GM23248 (cell line): ENCODE measurements at regions not wholly inside any gene's neighbourhood (a gene's known extent, or its start where the extent isn't known, plus 50 kb on each side); places are given as distances from the start of the nearest gene placed in this dataset.

ENCODE experiments used
- DNase-seq: peaks from one replicate; pipeline ENCODE4 v3.0.0-alpha.2; 2015
- H2AFZ ChIP-seq: fragments of 200-600 bp; sonication (generic); 2 replicates; pipeline ENCODE4 v1.6.1; 2016; ENCODE audit warnings: antibody characterized with exemption
- H3F3A ChIP-seq: fragments of 200-600 bp; sonication (generic); 2 replicates; pipeline ENCODE4 v1.6.1; 2016; ENCODE audit warnings: mild to moderate bottlenecking, antibody characterized with exemption, mixed run types; ENCODE audit not compliant: insufficient read depth
- H3K27ac ChIP-seq: fragments of 200-600 bp; sonication (generic); 2 replicates; pipeline ENCODE4 v1.5.1; 2016; ENCODE audit warnings: mild to moderate bottlenecking
- H3K27me3 ChIP-seq: fragments of 200-600 bp; sonication (generic); replicated peaks from 2 replicates; pipeline ENCODE4 v1.6.1; 2016; ENCODE audit warnings: mild to moderate bottlenecking; ENCODE audit not compliant: insufficient read depth
- H3K36me3 ChIP-seq: fragments of 200-600 bp; sonication (generic); 2 replicates; pipeline ENCODE4 v1.6.1; 2016; ENCODE audit warnings: low read depth, mild to moderate bottlenecking
- H3K4me1 ChIP-seq: fragments of 200-600 bp; sonication (generic); 2 replicates; pipeline ENCODE4 v1.6.1; 2016; ENCODE audit warnings: mild to moderate bottlenecking; ENCODE audit not compliant: insufficient read depth
- H3K4me2 ChIP-seq: fragments of 200-600 bp; sonication (generic); one replicate; pipeline ENCODE4 v1.6.1; 2016; ENCODE audit warnings: mild to moderate bottlenecking; ENCODE audit not compliant: unreplicated experiment
- H3K4me3 ChIP-seq: fragments of 200-600 bp; sonication (generic); 2 replicates; pipeline ENCODE4 v1.5.1; 2016; ENCODE audit warnings: mild to moderate bottlenecking
- H3K79me2 ChIP-seq: fragments of 200-600 bp; sonication (generic); 2 replicates; pipeline ENCODE4 v1.6.1; 2016; ENCODE audit warnings: mild to moderate bottlenecking; ENCODE audit not compliant: insufficient read depth
- H3K9ac ChIP-seq: fragments of 200-600 bp; sonication (generic); 2 replicates; pipeline ENCODE4 v1.6.1; 2016; ENCODE audit warnings: mild to moderate bottlenecking
- H3K9me2 ChIP-seq: fragments of 200-600 bp; sonication (generic); 2 replicates; pipeline ENCODE4 v1.6.1; 2016; ENCODE audit warnings: mixed run types, mild to moderate bottlenecking, moderate library complexity; ENCODE audit not compliant: insufficient read depth
- H3K9me3 ChIP-seq: fragments of 200-600 bp; sonication (generic); one replicate; pipeline ENCODE4 v1.6.1; 2017; ENCODE audit warnings: low read depth
- H4K20me1 ChIP-seq: fragments of 200-600 bp; sonication (generic); 2 replicates; pipeline ENCODE4 v1.6.0; 2016; ENCODE audit not compliant: insufficient read depth
- EZH2 ChIP-seq: fragments of 200-600 bp; sonication (generic); IDR thresholded peaks from 2 replicates; pipeline ENCODE4 v1.6.1; 2018; ENCODE audit warnings: antibody characterized with exemption, mild to moderate bottlenecking; ENCODE audit not compliant: insufficient read depth, poor library complexity, severe bottlenecking
- EZH2phosphoT487 ChIP-seq: fragments of 200-600 bp; sonication (generic); IDR thresholded peaks from 2 replicates; pipeline ENCODE4 v1.6.1; 2018; ENCODE audit warnings: antibody characterized with exemption, moderate library complexity, mild to moderate bottlenecking, low read depth; ENCODE audit not compliant: insufficient read depth
- whole genome bisulfite sequencing, 2 experiments: methylation state at CpG; one replicate each; pipeline ENCODE4 v1.1.6; 2015 to 2017; ENCODE audit warnings: low lambda C conversion rate in 2 of 2, low coverage in 1 of 2; ENCODE audit errors: missing lambda C conversion rate in 2 of 2; 5-methylcytosine and 5-hydroxymethylcytosine counted together
- in situ Hi-C: fragments of 300-500 bp; cut with MboI; formaldehyde crosslinking; loops from 2 replicates; pipeline ENCODE4 v1.15.0; 2020

GRCh38 chr13:74895042-74895796 is 586.8 kb downstream of the TBC1D4 start:
- DNase-seq = no peak
- Histone ChIP-seq H3K27me3 (no peaks in the 10 kb centered on the region), H3K4me1 (no peaks in the 10 kb centered on the region), H2AFZ (no peak overlapping the region), H3K9ac (no peak overlapping the region), H3K36me3 (no peaks in the 10 kb centered on the region), H4K20me1 (no peaks in the 10 kb centered on the region), H3F3A (no peaks in the 10 kb centered on the region), H3K79me2 (no peaks in the 10 kb centered on the region), H3K4me3 (no peak overlapping the region), H3K9me3 (no peaks in the 10 kb centered on the region), H3K9me2 (no peaks in the 10 kb centered on the region; the same call in 1 of the 2 replicates), H3K27ac (no peak overlapping the region), H3K4me2 (no peak overlapping the region)
- 74 to 89% methylated on average over 1 of the region's 1 CpG for WGBS, 2 experiments
- in situ Hi-C loops = no loop called here
- no peak for TF ChIP-seq EZH2
- no peak for TF ChIP-seq EZH2phosphoT487

- WGBS, 2 experiments = 78 to 79% methylated on average over 3 of the region's 3 CpGs
- in situ Hi-C loops = no loop called here
- Histone ChIP-seq H3K4me3 (no peak overlapping the region), H3K9ac (no peak overlapping the region), H3K79me2 (no peaks in the 10 kb centered on the region), H3K9me2 (no peaks in the 10 kb centered on the region; the same call in 1 of the 2 replicates), H3K27me3 (no peaks in the 10 kb centered on the region), H3F3A (no peaks in the 10 kb centered on the region), H3K4me2 (no peak overlapping the region), H4K20me1 (no peaks in the 10 kb centered on the region), H2AFZ (peak overlapping the region; percentile 27; the same call in 1 of the 2 replicates), H3K27ac (no peak overlapping the region), H3K36me3 (no peaks in the 10 kb centered on the region), H3K9me3 (no peaks in the 10 kb centered on the region), H3K4me1 (no peaks in the 10 kb centered on the region)
- no peak for DNase-seq
- no peak for TF ChIP-seq EZH2
- TF ChIP-seq EZH2phosphoT487 = no peak
Measured at GRCh38 chr13:74892096-74892495, 589.9 kb downstream of the TBC1D4 start.

GRCh38 chr13:74891610-74892009 is 590.4 kb downstream of the TBC1D4 start:
- Histone ChIP-seq H3K4me1 (no peaks in the 10 kb centered on the region), H3K36me3 (no peaks in the 10 kb centered on the region), H4K20me1 (no peaks in the 10 kb centered on the region), H3K27me3 (no peaks in the 10 kb centered on the region), H3K4me3 (no peak overlapping the region), H3K9me2 (no peaks in the 10 kb centered on the region; the same call in 1 of the 2 replicates), H3F3A (no peaks in the 10 kb centered on the region), H3K9ac (no peak overlapping the region), H3K4me2 (no peak overlapping the region), H3K27ac (no peak overlapping the region), H3K9me3 (no peaks in the 10 kb centered on the region), H2AFZ (no peak overlapping the region), H3K79me2 (no peaks in the 10 kb centered on the region)
- TF ChIP-seq EZH2 = no peak
- peak; percentile 15 for DNase-seq
- WGBS, 2 experiments = 60 to 66% methylated on average over 5 of the region's 5 CpGs
- in situ Hi-C loops = no loop called here

GRCh38 chr13:74889321-74889720 is 592.6 kb downstream of the TBC1D4 start:
- DNase-seq = no peak
- Histone ChIP-seq H3K27ac (no peak overlapping the region), H3K9me3 (no peaks in the 10 kb centered on the region), H3K79me2 (no peaks in the 10 kb centered on the region), H3K4me1 (no peaks in the 10 kb centered on the region), H3K9me2 (no peaks in the 10 kb centered on the region), H2AFZ (no peak overlapping the region), H4K20me1 (no peaks in the 10 kb centered on the region), H3K27me3 (no peaks in the 10 kb centered on the region), H3K4me2 (no peak overlapping the region), H3K9ac (no peak overlapping the region), H3F3A (no peaks in the 10 kb centered on the region), H3K4me3 (no peak overlapping the region), H3K36me3 (no peaks in the 10 kb centered on the region)
- TF ChIP-seq EZH2phosphoT487 (no peak), EZH2 (no peak)
- in situ Hi-C loops = no loop called here
